Trophoblast cell (in vitro differentiated cells and primary cell): ENCODE measurements at regions not wholly inside any gene's neighbourhood (a gene's known extent, or its start where the extent isn't known, plus 50 kb on each side); places are given as distances from the start of the nearest gene placed in this dataset.

Experiments
- DNase-seq, 2 donors: peaks; one replicate each; pipeline ENCODE4 v3.0.0-alpha.2; 2016
- H2AFZ ChIP-seq: 2 replicates; pipeline ENCODE4 v1.6.1; 2013; ENCODE audit warnings: low read length, moderate library complexity, mild to moderate bottlenecking; ENCODE audit not compliant: insufficient read depth, poor library complexity
- H2AK5ac ChIP-seq: 2 replicates; pipeline ENCODE4 v1.6.1; 2013; ENCODE audit warnings: mild to moderate bottlenecking, low read length
- H2BK120ac ChIP-seq: 2 replicates; pipeline ENCODE4 v1.6.1; 2013; ENCODE audit warnings: low read length, mild to moderate bottlenecking, moderate library complexity; ENCODE audit not compliant: insufficient read depth, poor library complexity
- H2BK12ac ChIP-seq: 2 replicates; pipeline ENCODE4 v1.6.1; 2013; ENCODE audit warnings: mild to moderate bottlenecking, low read length, moderate library complexity
- H2BK5ac ChIP-seq: 2 replicates; pipeline ENCODE4 v1.6.1; 2013; ENCODE audit warnings: low read length, low read depth, moderate library complexity, mild to moderate bottlenecking; ENCODE audit not compliant: poor library complexity
- H3K14ac ChIP-seq: 2 replicates; pipeline ENCODE4 v1.6.1; 2013; ENCODE audit warnings: mild to moderate bottlenecking, low read length
- H3K18ac ChIP-seq: 2 replicates; pipeline ENCODE4 v1.6.1; 2013; ENCODE audit warnings: mild to moderate bottlenecking, low read length
- H3K23ac ChIP-seq: 2 replicates; pipeline ENCODE4 v1.6.1; 2013; ENCODE audit warnings: low read length
- H3K27ac ChIP-seq: 2 replicates; pipeline ENCODE4 v1.5.1; 2013; ENCODE audit warnings: low read depth, mild to moderate bottlenecking, inconsistent platforms, low read length, moderate library complexity
- H3K27me3 ChIP-seq: 2 replicates; pipeline ENCODE4 v1.6.1; 2013; ENCODE audit warnings: inconsistent platforms, mild to moderate bottlenecking, low read length, moderate library complexity; ENCODE audit not compliant: insufficient read depth
- H3K36me3 ChIP-seq, 2 experiments: 1 replicate in 1 of 2; 2 replicates in 1 of 2; pipeline ENCODE4 v1.6.1; 2013; ENCODE audit warnings: low read length in 2 of 2, mild to moderate bottlenecking in 2 of 2, moderate library complexity in 1 of 2; ENCODE audit not compliant: insufficient read depth in 2 of 2, control insufficient read depth in 1 of 2
- H3K4ac ChIP-seq: 2 replicates; pipeline ENCODE4 v1.6.1; 2013; ENCODE audit warnings: low read depth, mild to moderate bottlenecking, low read length, moderate library complexity
- H3K4me1 ChIP-seq, 2 experiments: 1 replicate in 1 of 2; 2 replicates in 1 of 2; pipeline ENCODE4 v1.6.1; 2013; ENCODE audit warnings: low read length in 2 of 2, mild to moderate bottlenecking in 2 of 2, moderate library complexity in 1 of 2; ENCODE audit not compliant: insufficient read depth in 2 of 2, control insufficient read depth in 1 of 2
- H3K4me2 ChIP-seq: 2 replicates; pipeline ENCODE4 v1.6.1; 2013; ENCODE audit warnings: inconsistent platforms, mild to moderate bottlenecking, low read length, moderate library complexity
- H3K4me3 ChIP-seq: 2 replicates; pipeline ENCODE4 v1.5.1; 2013; ENCODE audit warnings: mild to moderate bottlenecking, low read depth, low read length, inconsistent platforms
- H3K79me1 ChIP-seq: one replicate; pipeline ENCODE4 v1.6.1; 2013; ENCODE audit warnings: low read length
- H3K79me2 ChIP-seq: 2 replicates; pipeline ENCODE4 v1.6.1; 2013; ENCODE audit warnings: low read length, mild to moderate bottlenecking; ENCODE audit not compliant: control insufficient read depth, insufficient read depth, poor library complexity
- H3K9ac ChIP-seq: 2 replicates; pipeline ENCODE4 v1.6.1; 2013; ENCODE audit warnings: mild to moderate bottlenecking, low read length
- H3K9me3 ChIP-seq: 2 replicates; pipeline ENCODE4 v1.6.1; 2013; ENCODE audit warnings: low read depth, mild to moderate bottlenecking, control low read depth, inconsistent platforms, low read length; ENCODE audit not compliant: insufficient read depth
- H4K12ac ChIP-seq: 2 replicates; pipeline ENCODE4 v1.6.1; 2013; ENCODE audit warnings: low read depth, mild to moderate bottlenecking, low read length, moderate library complexity
- H4K8ac ChIP-seq: 2 replicates; pipeline ENCODE4 v1.6.1; 2013; ENCODE audit warnings: low read depth, mild to moderate bottlenecking, low read length, moderate library complexity
- H4K91ac ChIP-seq: one replicate; pipeline ENCODE4 v1.6.1; 2013; ENCODE audit warnings: low read depth, mild to moderate bottlenecking, low read length, moderate library complexity
- WGBS: extraction: QIAGEN DNeasy Blood & Tissue Kit; methylation state at CpG from one replicate; pipeline ENCODE4 v1.1.7; 2013; ENCODE audit warnings: missing lambda C conversion rate; ENCODE audit not compliant: insufficient read length, insufficient coverage; ENCODE audit errors: extremely low coverage; 5-methylcytosine and 5-hydroxymethylcytosine counted together

GRCh38 chr6:147950623-147950987 lies 392.0 kb upstream of the SASH1 start:
- H2BK12ac ChIP-seq, result no peak overlapping the region
- H3K18ac ChIP-seq, result no peak overlapping the region
- no peaks in the 10 kb centered on the region for H3K9me3 ChIP-seq
- DNase-seq, result no peak
- H3K4me1 ChIP-seq, result peaks cover 0 to 3% of the 10 kb centered on the region in 2 experiments
- H3K79me2 ChIP-seq, result no peaks in the 10 kb centered on the region
- peaks cover 0 to 3% of the 10 kb centered on the region in 2 experiments for H3K36me3 ChIP-seq
- H3K79me1 ChIP-seq, result no peaks in the 10 kb centered on the region
- no peak overlapping the region for H3K14ac ChIP-seq
- H2BK120ac ChIP-seq, result no peak overlapping the region
- H3K9ac ChIP-seq, result no peak overlapping the region
- no peak overlapping the region for H4K12ac ChIP-seq
- no peak overlapping the region for H3K27ac ChIP-seq
- no peak overlapping the region for H2AK5ac ChIP-seq
- H3K23ac ChIP-seq, result no peak overlapping the region
- H2BK5ac ChIP-seq, result no peak overlapping the region
- H3K27me3 ChIP-seq, result no peaks in the 10 kb centered on the region
- no peak overlapping the region for H3K4me3 ChIP-seq
- H4K8ac ChIP-seq, result no peak overlapping the region
- H3K4ac ChIP-seq, result no peak overlapping the region
- WGBS, result no CpG with 5 or more reads among the region's 5 CpGs
- no peak overlapping the region for H2AFZ ChIP-seq
- H4K91ac ChIP-seq, result no peak overlapping the region
- no peak overlapping the region for H3K4me2 ChIP-seq

- Histone ChIP-seq H3K4me2 (no peak overlapping the region), H3K14ac (no peak overlapping the region), H3K18ac (no peak overlapping the region), H2AK5ac (no peak overlapping the region), H3K27me3 (no peaks in the 10 kb centered on the region), H3K36me3 (peaks cover 0 to 3% of the 10 kb centered on the region in 2 experiments), H2BK12ac (no peak overlapping the region), H3K27ac (no peak overlapping the region), H3K4me1 (peaks cover 0 to 3% of the 10 kb centered on the region in 2 experiments), H3K9ac (no peak overlapping the region), H3K4ac (no peak overlapping the region), H3K23ac (no peak overlapping the region), H2BK5ac (no peak overlapping the region), H4K12ac (no peak overlapping the region), H2BK120ac (no peak overlapping the region), H4K91ac (no peak overlapping the region), H4K8ac (no peak overlapping the region), H2AFZ (no peak overlapping the region), H3K79me2 (no peaks in the 10 kb centered on the region), H3K79me1 (no peaks in the 10 kb centered on the region), H3K9me3 (no peaks in the 10 kb centered on the region), H3K4me3 (no peak overlapping the region)
- no CpG with 5 or more reads among the region's 7 CpGs for WGBS
- no peak for DNase-seq
These were observed 390.9 kb upstream of the SASH1 start for GRCh38 chr6:147951726-147952125.

- no peak overlapping the region for H3K18ac ChIP-seq
- H3K9ac ChIP-seq, result no peak overlapping the region
- no CpG with 5 or more reads among the region's 3 CpGs for WGBS
- no peak overlapping the region for H2BK120ac ChIP-seq
- DNase-seq, result peak; percentile 32 to 71
- no peak overlapping the region for H2BK5ac ChIP-seq
- no peak overlapping the region for H3K27ac ChIP-seq
- H4K12ac ChIP-seq, result no peak overlapping the region
- no peak overlapping the region for H3K4me3 ChIP-seq
- peaks cover 0 to 3% of the 10 kb centered on the region in 2 experiments for H3K36me3 ChIP-seq
- H3K4me2 ChIP-seq, result no peak overlapping the region
- no peak overlapping the region for H2AK5ac ChIP-seq
- no peak overlapping the region for H3K23ac ChIP-seq
- H3K14ac ChIP-seq, result no peak overlapping the region
- H3K27me3 ChIP-seq, result no peaks in the 10 kb centered on the region
- H4K91ac ChIP-seq, result no peak overlapping the region
- H3K4me1 ChIP-seq, result peaks cover 0 to 3% of the 10 kb centered on the region in 2 experiments
- H2AFZ ChIP-seq, result no peak overlapping the region
- H3K4ac ChIP-seq, result no peak overlapping the region
- H3K79me2 ChIP-seq, result no peaks in the 10 kb centered on the region
- H2BK12ac ChIP-seq, result no peak overlapping the region
- no peak overlapping the region for H4K8ac ChIP-seq
- H3K79me1 ChIP-seq, result no peaks in the 10 kb centered on the region
- H3K9me3 ChIP-seq, result no peaks in the 10 kb centered on the region
These were observed 387.7 kb upstream of the SASH1 start for GRCh38 chr6:147954938-147955337.

- Histone ChIP-seq H3K27me3 (no peaks in the 10 kb centered on the region), H2BK120ac (no peak overlapping the region), H4K12ac (no peak overlapping the region), H2AK5ac (no peak overlapping the region), H3K9me3 (no peaks in the 10 kb centered on the region), H2BK12ac (no peak overlapping the region), H2AFZ (no peak overlapping the region), H3K18ac (no peak overlapping the region), H4K91ac (no peak overlapping the region), H3K4me3 (no peak overlapping the region), H3K14ac (no peak overlapping the region), H3K79me2 (no peaks in the 10 kb centered on the region), H3K36me3 (no peaks in the 10 kb centered on the region), H3K9ac (no peak overlapping the region), H4K8ac (no peak overlapping the region), H2BK5ac (no peak overlapping the region), H3K27ac (no peak overlapping the region), H3K4me2 (no peak overlapping the region), H3K23ac (no peak overlapping the region), H3K4me1 (no peaks in the 10 kb centered on the region), H3K79me1 (no peaks in the 10 kb centered on the region), H3K4ac (no peak overlapping the region)
- no peak for DNase-seq
- no CpG with 5 or more reads among the region's 2 CpGs for WGBS
These were observed 384.0 kb upstream of the SASH1 start for GRCh38 chr6:147958683-147959082.
